HuH-7 (cell line): ENCODE measurements at regions not wholly inside any gene's neighbourhood (a gene's known extent, or its start where the extent isn't known, plus 50 kb on each side); places are given as distances from the start of the nearest gene placed in this dataset.
"Not testable (repeated sequence)": the region's sequence is repeated elsewhere in the genome, so short reads cannot be mapped to it uniquely, and the experiment has no call there.

Source experiments
- DNase-seq: peaks from one replicate; pipeline ENCODE4 v3.0.0; 2011; ENCODE audit warnings: low spot score

DNA sequence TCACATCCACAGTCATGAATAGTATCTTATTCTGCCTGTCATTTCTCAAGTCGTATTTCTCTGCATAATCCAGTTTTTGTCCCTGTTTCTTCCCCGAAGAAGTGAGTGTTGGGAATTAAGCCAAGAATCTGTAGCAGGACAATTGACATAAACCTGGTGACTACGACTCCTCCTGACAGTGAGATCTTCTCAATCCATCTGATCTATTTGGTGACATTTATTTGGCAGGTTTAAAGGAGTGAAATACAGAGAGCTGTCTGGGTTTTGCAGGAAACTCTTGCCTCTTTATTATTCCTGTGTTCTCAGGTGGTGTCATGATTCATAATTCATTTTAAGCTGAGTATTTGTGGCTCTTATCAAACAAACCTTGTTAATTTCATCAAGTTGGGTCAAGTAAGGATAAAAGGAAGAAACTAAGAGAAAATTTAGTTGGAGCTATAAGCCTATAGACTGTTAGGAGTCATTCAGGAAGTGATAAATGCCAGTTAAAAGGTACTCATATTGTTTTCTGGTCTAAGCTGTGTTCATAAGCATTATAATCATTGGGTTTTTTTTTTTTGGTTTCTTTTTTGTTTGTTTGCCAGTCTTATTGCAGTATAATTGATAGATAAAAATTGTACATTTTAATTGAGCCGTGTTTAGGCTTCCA, 95.9 kb upstream of the PCSK1 start:
- no peak for DNase-seq

DNA sequence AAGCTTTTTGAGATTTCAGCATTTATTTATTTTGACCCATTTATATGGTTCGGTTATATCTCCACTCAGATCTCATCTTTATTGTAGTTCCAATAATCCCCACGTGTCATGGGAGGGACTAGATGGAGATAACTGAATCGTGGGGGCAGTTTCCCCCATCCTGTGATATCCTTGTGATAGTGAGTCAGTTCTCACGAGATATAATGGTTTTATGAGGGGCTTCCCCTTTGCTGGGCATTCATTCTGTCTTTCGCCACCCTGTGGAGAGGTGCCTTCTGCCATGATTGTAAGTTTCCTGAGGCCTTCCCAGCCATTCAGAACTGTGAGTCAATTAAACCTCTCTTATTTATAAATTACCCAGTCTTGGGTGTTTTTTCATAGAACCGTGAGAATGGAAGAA, 96.5 kb upstream of the PCSK1 start:
- DNase-seq, result no peak

GRCh38 chr5:96530901-96531300, 97.9 kb upstream of the PCSK1 start:
- DNase-seq, result no peak

GRCh38 chr5:96533371-96533770, 100.3 kb upstream of the PCSK1 start:
- no peak for DNase-seq

DNA sequence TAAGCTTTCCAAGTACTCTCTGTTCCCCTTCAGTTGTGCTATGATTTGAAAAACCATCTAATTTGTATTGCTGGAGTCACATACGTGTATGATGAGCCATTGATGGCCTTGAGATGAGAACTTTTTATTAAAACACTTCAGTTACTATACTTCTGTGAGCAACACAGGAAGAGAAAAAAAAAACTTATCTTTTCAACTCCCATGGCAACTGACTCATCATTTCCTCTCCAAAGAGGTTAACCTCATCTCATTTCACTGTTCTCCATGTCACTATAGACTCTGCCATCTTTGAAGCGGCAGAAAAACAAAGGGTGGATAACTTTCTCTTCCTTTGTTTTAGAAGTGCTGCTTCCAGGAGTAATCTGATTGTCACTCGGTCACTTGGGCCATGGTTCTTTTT, 104.3 kb upstream of the PCSK1 start:
- no peak for DNase-seq

DNA sequence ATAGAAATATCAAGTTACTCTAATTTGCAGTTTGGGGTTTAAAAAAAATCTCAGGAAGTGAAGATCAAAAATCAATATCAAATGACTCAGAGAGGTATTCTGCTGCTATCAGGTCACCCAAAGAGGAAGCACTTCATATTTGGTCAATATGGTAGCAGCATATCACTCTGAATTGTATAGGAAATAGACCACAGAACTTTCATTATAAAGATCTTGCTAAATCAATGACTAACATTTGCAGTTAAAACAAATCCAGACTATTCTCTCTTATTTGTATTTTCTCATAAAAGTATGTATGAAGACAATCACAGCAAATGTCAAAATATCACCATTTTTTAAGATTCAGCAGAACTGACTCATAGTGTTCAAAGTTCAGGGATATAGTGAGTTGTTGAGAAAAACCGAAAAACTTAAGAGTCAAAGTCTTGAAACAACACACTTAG, 105.8 kb upstream of the PCSK1 start:
- DNase-seq, result no peak

DNA sequence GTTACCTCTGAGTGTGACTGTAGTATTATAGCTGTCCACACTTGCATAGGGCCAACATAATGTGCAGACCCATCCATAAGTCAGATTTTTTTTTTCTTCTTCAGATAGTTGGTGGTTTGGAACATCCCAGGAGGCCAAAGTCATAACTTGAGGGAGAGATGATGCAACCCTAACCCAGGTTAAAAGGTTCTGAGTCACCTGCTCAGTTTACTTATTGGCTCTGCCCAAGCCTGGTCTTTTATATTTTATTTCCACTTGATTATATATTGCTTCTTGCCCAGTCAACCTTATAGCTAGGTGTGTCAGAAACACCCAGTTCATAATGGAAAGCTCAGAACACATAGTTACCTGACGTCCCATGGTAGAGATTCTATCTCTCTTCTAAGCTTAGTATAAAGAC, 113.1 kb upstream of the PCSK1 start:
- no peak for DNase-seq

DNA sequence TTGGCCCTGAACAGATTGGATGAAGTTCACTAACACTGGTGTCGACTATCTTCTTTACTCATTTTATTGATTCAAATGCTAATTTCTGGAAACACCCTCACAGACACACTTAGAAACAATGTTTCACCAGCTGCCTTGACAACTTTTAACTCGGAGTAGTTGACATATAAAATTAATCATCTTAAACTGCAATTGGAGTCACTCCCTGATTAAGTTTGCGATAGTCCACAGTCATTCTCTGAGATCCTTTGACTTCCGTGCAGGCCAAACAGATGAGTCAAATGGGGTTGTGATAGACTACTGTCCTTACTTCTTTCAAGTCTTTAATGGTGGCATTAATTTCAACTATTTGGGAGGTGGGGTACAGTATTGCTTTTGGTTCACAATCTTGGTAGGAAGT, 114.4 kb upstream of the PCSK1 start:
- DNase-seq, result no peak

DNA sequence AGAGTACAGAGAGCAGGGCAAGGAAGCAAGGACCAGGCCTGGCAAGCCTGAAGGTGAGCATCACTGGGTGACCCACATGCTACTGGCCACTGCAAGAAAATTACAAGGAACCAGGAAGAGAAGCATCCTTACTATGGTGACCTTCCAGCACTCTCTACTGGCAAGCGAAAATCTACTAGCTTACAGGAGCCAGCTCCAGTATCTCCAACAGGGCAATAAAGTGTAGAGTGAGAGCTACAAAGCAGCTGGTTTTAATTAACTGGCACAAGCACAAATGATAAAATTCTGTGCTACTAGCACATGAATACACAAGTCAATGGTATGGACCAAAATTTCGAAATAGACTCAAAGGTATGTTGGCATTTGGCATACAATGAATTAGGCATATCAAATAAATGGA, 113.3 kb upstream of the CAST start:
- DNase-seq, result no peak

DNA sequence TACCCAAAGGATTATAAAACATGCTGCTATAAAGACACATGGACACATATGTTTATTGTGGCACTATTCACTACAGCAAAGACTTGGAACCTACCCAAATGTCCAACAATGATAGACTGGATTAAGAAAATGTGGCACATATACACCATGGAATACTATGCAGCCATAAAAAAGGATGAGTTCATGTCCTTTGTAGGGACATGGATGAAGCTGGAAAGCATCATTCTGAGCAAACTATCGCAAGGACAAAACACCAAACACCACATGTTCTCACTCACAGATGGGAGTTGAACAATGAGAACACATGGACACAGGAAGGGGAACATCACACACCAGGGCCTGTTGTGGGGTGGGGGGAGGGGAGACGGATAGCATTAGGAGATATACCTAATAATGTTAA, 101.3 kb upstream of the CAST start:
- not testable (repeated sequence) for DNase-seq

DNA sequence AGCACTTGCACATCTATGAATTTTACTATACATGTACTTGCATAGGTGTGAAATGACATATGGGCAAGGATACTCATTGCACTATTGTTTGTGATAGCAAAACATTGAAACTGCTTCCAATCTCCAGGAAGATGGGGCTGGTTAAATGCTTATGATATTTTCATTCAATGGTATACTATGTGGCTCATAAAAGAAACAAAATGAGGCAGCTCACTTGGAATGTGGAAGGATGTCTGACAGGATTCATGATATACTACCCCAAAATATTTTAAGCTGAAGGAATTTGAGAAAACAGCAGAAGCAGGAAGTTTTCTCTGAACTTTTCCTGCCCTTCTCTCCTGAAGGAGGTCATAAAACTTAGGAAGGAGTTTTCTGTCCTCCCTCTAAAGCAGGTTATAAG, 99.6 kb upstream of the CAST start:
- DNase-seq, result no peak

- no peak for DNase-seq
These were observed 98.4 kb upstream of the CAST start for GRCh38 chr5:96563816-96564215.

DNA sequence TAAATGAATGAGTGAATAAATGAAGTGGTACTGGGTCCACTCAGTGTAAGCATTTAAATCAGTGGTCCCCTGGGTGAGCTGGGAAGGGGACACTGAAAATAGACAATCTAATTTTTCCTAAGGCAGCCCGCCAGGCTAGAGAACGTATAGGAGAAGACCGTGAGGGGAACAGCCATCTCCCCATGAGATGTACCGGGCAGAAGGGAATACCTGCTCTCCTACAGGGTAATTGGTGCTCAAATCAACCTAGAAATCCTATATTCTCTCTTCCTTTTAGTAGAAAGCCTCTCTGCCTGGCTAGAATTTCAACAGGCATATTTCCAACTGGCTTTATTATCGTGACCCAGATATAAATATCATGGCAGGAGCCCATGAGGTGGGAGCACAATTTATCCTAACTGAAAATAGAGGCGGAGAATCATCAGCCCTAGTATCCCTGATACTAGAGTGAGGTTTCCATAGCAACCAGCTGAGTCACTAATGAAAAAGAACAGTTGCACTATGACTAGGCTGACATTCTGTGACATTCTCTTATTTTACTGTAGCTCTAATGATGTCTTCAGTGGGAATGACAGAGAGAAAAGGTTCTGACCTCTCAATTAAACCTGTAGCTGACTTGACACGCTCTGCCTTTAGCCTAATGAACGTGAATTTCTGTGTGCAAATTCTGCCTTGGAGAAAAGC, 96.5 kb upstream of the CAST start:
- DNase-seq, result no peak

GRCh38 chr5:96566833-96567587, 95.2 kb upstream of the CAST start:
- DNase-seq, result no peak

GRCh38 chr5:96569332-96569731, 92.8 kb upstream of the CAST start:
- no peak for DNase-seq

DNA sequence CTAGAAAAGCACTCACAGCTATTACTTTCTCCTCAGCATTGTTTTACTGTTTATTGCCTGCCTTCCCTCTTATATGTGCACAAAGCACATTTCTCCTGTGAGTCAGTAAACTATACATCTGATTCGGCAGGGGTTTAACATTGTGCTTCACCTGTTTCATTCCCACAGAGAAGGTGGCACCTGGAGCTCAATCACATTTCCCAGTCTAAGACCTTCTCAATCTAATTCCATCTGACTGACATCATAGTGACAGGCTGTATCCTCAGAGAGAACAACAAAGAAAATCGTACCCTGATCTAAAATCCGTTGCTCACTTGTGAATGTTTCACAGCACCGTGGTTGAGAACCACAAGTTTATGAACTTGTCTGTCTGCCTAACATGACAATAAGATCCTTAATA, 92.4 kb upstream of the CAST start:
- no peak for DNase-seq

DNA sequence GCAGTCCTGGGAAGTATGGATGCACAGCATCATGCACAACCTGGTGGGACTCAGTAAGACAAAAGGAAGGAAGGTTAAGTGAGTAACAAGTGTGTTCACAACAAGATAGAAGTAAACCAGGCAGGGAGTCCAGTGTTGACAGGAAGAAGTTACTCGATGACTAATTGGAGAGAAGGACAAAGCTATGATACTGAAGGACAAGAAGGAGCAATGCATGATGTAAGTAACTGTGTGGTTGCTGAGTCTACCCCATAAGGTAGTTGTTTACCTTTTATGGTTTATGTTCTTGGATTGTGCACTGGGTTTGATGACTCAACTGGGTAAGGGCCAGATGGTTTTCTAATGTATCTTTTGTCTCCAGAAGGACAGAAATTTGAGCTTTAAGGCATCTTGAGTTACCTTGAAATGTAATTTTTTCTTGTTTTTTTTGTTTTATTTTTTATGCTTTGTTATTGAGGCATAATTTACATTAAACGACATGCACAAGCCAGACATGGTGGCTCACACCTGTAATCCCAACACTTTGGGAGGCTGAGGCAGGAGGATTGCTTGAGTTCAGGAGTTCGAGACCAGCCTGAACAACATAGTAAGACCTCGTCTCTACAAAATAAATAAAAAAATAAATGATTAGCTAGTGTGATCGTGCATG, 89.2 kb upstream of the CAST start:
- DNase-seq, result no peak

DNA sequence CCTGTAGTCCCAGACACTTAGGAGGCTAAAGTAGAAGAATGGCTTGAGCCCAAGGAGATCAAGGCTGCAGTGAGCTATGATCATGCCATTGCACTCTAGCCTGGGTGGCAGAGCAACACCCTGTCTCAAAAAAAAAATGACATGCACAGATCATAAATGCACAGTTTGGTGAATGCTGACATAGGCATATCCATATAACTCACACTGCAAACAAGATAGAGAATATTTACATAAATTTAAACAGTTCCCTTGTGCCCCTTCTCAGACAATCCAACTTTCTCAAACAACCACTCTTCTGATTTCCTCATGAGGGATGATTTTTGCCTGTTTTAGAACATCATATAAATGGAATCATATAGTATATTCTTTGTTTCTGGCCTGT, 88.7 kb upstream of the CAST start:
- DNase-seq, result no peak

- no peak for DNase-seq
These were observed 85.3 kb upstream of the CAST start for GRCh38 chr5:96576876-96577275.

DNA sequence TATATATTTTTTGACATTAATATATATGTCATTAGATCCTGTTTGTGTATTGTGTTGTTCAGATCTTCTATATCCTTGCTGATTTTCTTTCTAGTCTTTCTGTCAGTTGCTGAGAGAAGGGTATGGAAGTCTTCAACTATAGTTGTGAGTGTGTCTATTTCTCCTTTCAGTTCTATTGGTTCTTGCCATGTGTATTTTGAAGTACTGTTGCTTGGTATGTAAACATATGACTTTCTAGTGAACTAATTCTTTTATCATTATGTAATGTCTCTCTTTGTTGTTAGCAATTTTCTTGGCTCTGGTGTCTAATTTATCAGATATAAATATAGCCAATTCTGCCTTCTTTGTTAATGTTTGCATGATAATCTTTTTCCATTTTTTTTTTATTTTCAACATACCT, 84.3 kb upstream of the CAST start:
- no peak for DNase-seq

DNA sequence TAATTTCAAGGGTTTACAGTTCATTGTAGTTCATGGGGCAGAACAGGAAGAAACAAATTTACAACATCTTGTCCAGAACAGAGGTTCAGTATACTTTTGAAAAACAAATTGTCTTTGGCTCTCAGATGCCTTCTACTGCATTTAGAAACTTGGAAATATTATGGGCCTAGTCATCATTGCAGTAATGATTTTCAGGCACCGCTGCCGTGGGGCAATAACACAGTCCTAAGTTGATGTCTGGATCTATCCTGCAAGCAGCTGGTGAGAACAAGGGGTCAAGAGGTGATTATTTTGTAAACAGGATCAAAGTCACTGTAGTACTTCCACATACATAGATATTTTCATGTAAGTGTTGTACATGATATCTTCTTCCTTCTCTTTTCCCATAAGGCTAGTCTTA, 82.5 kb upstream of the CAST start:
- DNase-seq, result no peak

GRCh38 chr5:96582343-96582742, 79.8 kb upstream of the CAST start:
- peak; percentile 8 for DNase-seq

GRCh38 chr5:96584712-96585111, 77.5 kb upstream of the CAST start:
- DNase-seq, result no peak
